SU-DHL-6 (cell line): ENCODE measurements at regions not wholly inside any gene's neighbourhood (a gene's known extent, or its start where the extent isn't known, plus 50 kb on each side); places are given as distances from the start of the nearest gene placed in this dataset.

Experiments used
- H2AFZ ChIP-seq: fragments of 200-600 bp; sonication (generic); 2 replicates; pipeline ENCODE4 v1.6.1; 2014; ENCODE audit warnings: low read depth, mild to moderate bottlenecking, moderate library complexity, mixed read lengths, antibody characterized with exemption, low read length; ENCODE audit not compliant: severe bottlenecking
- H3F3A ChIP-seq: fragments of 200-600 bp; shearing (Covaris generic); 2 replicates; pipeline ENCODE4 v1.6.0; 2016; ENCODE audit warnings: antibody characterized with exemption, mild to moderate bottlenecking; ENCODE audit not compliant: insufficient read depth
- H3K27ac ChIP-seq: fragments of 200-600 bp; sonication (generic); 2 replicates; pipeline ENCODE4 v1.5.1; 2016; ENCODE audit warnings: low read depth, mild to moderate bottlenecking, low read length, moderate library complexity, mixed read lengths
- H3K27me3 ChIP-seq: fragments of 200-600 bp; sonication (generic), shearing (Covaris generic); 2 replicates; pipeline ENCODE4 v1.6.0; 2014; ENCODE audit warnings: mild to moderate bottlenecking, low read length
- H3K36me3 ChIP-seq: fragments of 200-600 bp; sonication (generic); 2 replicates; pipeline ENCODE4 v1.6.1; 2014; ENCODE audit warnings: mild to moderate bottlenecking, low read length, mixed read lengths
- H3K4me2 ChIP-seq: fragments of 300-600, 200-600 bp; shearing (Covaris generic), sonication (generic); 2 replicates; pipeline ENCODE4 v1.6.0; 2014; ENCODE audit warnings: low read length, low read depth, mild to moderate bottlenecking; ENCODE audit not compliant: poor library complexity, severe bottlenecking
- H3K4me3 ChIP-seq: fragments of 200-600 bp; sonication (generic); 2 replicates; pipeline ENCODE4 v1.5.1; 2014; ENCODE audit warnings: antibody characterized with exemption, low read length, mild to moderate bottlenecking, mixed read lengths; ENCODE audit not compliant: insufficient read depth, poor library complexity, severe bottlenecking
- H3K79me2 ChIP-seq: fragments of 200-600 bp; sonication (generic); 2 replicates; pipeline ENCODE4 v1.6.1; 2014; ENCODE audit warnings: mild to moderate bottlenecking, low read length, moderate library complexity; ENCODE audit not compliant: insufficient read depth
- H3K9ac ChIP-seq: fragments of 200-600 bp; sonication (generic); 2 replicates; pipeline ENCODE4 v1.7.0; 2014; ENCODE audit warnings: mild to moderate bottlenecking, low read length
- H3K9me2 ChIP-seq: fragments of 200-600 bp; sonication (generic); replicated peaks from 2 replicates; pipeline ENCODE4 v1.6.1; 2014; ENCODE audit warnings: low read length; ENCODE audit not compliant: insufficient read depth
- H3K9me3 ChIP-seq: fragments of 200-600 bp; sonication (generic); 2 replicates; pipeline ENCODE4 v1.6.1; 2014; ENCODE audit warnings: low read length, mixed read lengths; ENCODE audit not compliant: insufficient read depth
- H4K20me1 ChIP-seq: fragments of 200-600 bp; sonication (generic); 2 replicates; pipeline ENCODE4 v1.6.1; 2014; ENCODE audit warnings: low read depth, mild to moderate bottlenecking, antibody characterized with exemption, low read length, moderate library complexity, mixed read lengths
- EZH2phosphoT487 ChIP-seq: fragments of 200-600 bp; sonication (generic), shearing (Covaris generic); conservative IDR thresholded peaks from 2 replicates; pipeline ENCODE4 v1.6.1; 2018; ENCODE audit warnings: mild to moderate bottlenecking, antibody characterized with exemption, low read length, moderate library complexity, mixed read lengths
- TF ChIP-seq, protein P1 (sequence below): fragments of 200-600 bp; sonication (generic); IDR thresholded peaks from one replicate; pipeline ENCODE4 v1.5.1; 2017; ENCODE audit warnings: antibody characterized with exemption, mild to moderate bottlenecking, low read length, moderate library complexity; ENCODE audit not compliant: insufficient read depth, poor library complexity, severe bottlenecking

DNA sequence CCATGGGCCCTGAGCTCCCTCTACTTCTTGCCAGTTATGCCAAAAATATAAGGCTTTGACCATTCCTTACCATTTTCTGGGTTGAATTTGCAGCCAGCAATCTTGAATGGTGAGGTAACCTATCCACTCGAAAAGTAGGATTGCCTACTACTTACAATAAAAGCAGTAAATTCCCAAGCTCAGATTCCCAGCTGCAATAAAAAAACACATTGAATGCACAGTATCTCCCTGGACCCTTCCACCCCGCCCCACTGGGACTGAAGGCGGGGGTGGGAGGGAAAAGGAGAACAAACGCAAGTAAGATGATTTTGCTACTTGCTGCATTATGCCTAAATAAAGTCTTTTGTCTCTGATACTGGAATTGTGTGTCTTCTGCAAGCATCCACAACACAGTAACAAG is 301.9 kb downstream of the HGF start:
- Histone ChIP-seq H3K4me3 (no peak overlapping the region), H3K27ac (no peak overlapping the region), H3K79me2 (no peaks in the 10 kb centered on the region), H4K20me1 (no peaks in the 10 kb centered on the region), H3K9me2 (no peaks in the 10 kb centered on the region), H3F3A (no peaks in the 10 kb centered on the region), H3K36me3 (no peaks in the 10 kb centered on the region), H3K9ac (no peak overlapping the region), H2AFZ (no peak overlapping the region), H3K9me3 (no peaks in the 10 kb centered on the region), H3K4me2 (no peak overlapping the region), H3K27me3 (no peaks in the 10 kb centered on the region)
- TF ChIP-seq, protein P1, sequence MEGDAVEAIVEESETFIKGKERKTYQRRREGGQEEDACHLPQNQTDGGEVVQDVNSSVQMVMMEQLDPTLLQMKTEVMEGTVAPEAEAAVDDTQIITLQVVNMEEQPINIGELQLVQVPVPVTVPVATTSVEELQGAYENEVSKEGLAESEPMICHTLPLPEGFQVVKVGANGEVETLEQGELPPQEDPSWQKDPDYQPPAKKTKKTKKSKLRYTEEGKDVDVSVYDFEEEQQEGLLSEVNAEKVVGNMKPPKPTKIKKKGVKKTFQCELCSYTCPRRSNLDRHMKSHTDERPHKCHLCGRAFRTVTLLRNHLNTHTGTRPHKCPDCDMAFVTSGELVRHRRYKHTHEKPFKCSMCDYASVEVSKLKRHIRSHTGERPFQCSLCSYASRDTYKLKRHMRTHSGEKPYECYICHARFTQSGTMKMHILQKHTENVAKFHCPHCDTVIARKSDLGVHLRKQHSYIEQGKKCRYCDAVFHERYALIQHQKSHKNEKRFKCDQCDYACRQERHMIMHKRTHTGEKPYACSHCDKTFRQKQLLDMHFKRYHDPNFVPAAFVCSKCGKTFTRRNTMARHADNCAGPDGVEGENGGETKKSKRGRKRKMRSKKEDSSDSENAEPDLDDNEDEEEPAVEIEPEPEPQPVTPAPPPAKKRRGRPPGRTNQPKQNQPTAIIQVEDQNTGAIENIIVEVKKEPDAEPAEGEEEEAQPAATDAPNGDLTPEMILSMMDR, result no peak
- no peak for TF ChIP-seq EZH2phosphoT487

DNA sequence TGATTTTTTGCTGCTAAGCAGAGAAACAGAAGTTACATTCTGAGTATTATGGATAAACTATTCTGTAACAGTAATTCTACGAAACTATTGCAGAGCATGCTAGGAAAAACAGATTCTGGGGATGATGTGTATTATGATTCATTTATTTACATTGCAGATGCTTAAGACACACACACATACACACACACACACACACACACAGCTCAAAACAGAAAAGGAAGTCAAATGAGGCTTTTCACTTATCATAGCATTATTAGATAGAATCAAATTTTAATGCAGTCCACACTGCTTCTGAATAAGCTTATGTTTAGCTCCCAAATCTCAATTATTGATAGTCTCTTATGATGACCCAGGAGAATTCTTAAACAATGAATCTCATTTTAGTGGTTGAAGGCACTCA is 307.2 kb downstream of the HGF start:
- Histone ChIP-seq H4K20me1 (no peaks in the 10 kb centered on the region), H3K9me2 (no peaks in the 10 kb centered on the region), H3K9me3 (no peaks in the 10 kb centered on the region), H3K27me3 (0 out of 2 replicates have a peak, but pooled peaks cover 2% of the 10 kb centered on the region), H3K79me2 (no peaks in the 10 kb centered on the region), H3K9ac (no peak overlapping the region), H3F3A (no peaks in the 10 kb centered on the region), H3K36me3 (no peaks in the 10 kb centered on the region), H2AFZ (no peak overlapping the region), H3K4me2 (no peak overlapping the region), H3K27ac (no peak overlapping the region), H3K4me3 (no peak overlapping the region)
- TF ChIP-seq, protein P1, result no peak
- no peak for TF ChIP-seq EZH2phosphoT487

DNA sequence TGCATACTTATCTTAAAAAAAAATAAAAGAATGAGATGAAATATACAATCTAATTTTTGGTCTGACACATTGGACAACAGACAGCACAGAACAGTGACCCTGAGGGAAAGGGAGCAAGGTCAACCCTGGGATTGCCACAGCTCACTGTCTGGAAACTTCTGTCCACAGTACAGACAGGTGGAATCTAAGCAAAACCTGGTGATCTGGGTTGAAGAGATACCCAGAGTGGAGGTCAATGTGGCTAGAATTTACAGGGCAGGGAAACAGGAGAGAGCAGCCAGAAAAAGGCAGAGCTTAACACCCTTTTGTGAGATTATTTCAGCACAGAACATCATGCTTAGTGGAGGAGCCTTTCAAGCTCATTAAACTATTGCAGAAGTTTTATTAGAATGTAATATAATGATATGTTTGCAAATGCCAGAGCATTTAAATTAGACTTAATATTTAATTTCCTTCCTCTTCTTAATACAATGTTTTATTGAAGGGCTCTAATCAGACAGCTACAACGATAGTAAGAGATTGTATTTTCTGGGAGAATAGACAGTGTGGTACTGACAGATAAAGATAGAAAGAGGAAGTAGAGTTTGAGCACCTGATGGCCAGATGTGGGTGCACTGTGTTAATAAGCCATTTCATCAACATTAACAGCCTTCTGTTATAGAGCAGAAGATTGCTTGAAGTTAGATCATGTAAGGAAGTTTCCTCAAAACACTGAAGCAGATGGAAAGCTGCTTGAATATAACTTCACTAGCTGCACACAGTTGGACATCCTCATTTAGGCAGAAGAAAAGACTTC is 309.4 kb downstream of the HGF start:
- H3K9me3 ChIP-seq, result no peaks in the 10 kb centered on the region
- H3K27me3 ChIP-seq, result 0 out of 2 replicates have a peak, but pooled peaks cover 2% of the 10 kb centered on the region
- no peaks in the 10 kb centered on the region for H3K9me2 ChIP-seq
- no peak for TF ChIP-seq EZH2phosphoT487
- TF ChIP-seq, protein P1, result no peak
- no peak overlapping the region for H3K27ac ChIP-seq
- no peaks in the 10 kb centered on the region for H4K20me1 ChIP-seq
- no peaks in the 10 kb centered on the region for H3F3A ChIP-seq
- H3K4me3 ChIP-seq, result no peak overlapping the region
- no peaks in the 10 kb centered on the region for H3K79me2 ChIP-seq
- no peak overlapping the region for H3K9ac ChIP-seq
- no peaks in the 10 kb centered on the region for H3K36me3 ChIP-seq
- H2AFZ ChIP-seq, result no peak overlapping the region
- no peak overlapping the region for H3K4me2 ChIP-seq
